ENCODE measurements at regions not wholly inside any gene's neighbourhood (a gene's known extent, or its start where the extent isn't known, plus 50 kb on each side); places are given as distances from the start of the nearest gene placed in this dataset.

- Histone ChIP-seq H3K9me3 (ENCODE audit: low read depth) (no peaks in the 10 kb centered on the region), H3K36me3 (ENCODE audit: low read depth) (no peaks in the 10 kb centered on the region), H2AFZ (no peak overlapping the region), H3K79me2 (ENCODE audit: insufficient read depth) (no peaks in the 10 kb centered on the region), H3K9me2 (ENCODE audit: insufficient read depth) (no peaks in the 10 kb centered on the region), H4K20me1 (ENCODE audit: insufficient read depth) (no peaks in the 10 kb centered on the region), H3K4me3 (no peak overlapping the region), H3F3A (ENCODE audit: insufficient read depth) (no peaks in the 10 kb centered on the region), H3K27ac (no peak overlapping the region), H3K4me1 (ENCODE audit: insufficient read depth) (peaks cover 6% of the 10 kb centered on the region; the same call in 1 of the 2 replicates), H3K27me3 (replicated peaks; ENCODE audit: insufficient read depth) (0 out of 2 replicates have a peak, but pooled peaks cover 5% of the 10 kb centered on the region), H3K4me2 (ENCODE audit: unreplicated experiment) (no peak overlapping the region), H3K9ac (no peak overlapping the region)
- in situ Hi-C loops (cut with MboI) = no loop called here
- TF ChIP-seq EZH2 (IDR thresholded peaks at IDR 0.05; ENCODE audit: insufficient read depth, poor library complexity, severe bottlenecking) (no peak), EZH2phosphoT487 (IDR thresholded peaks at IDR 0.05; ENCODE audit: insufficient read depth, low read depth) (no peak)
- WGBS, 2 experiments (ENCODE audit: low coverage in 1 of 2, low lambda C conversion rate in 2 of 2, missing lambda C conversion rate in 2 of 2) = 40 to 71% methylated on average over 1 of the region's 1 CpG
- peak; percentile 12 for DNase-seq
Measured at GRCh38 chr11:11035331-11035730, 177.5 kb upstream of the ZBED5 start.

- Histone ChIP-seq H4K20me1 (ENCODE audit: insufficient read depth) (no peaks in the 10 kb centered on the region), H3K4me2 (ENCODE audit: unreplicated experiment) (no peak overlapping the region), H3K79me2 (ENCODE audit: insufficient read depth) (no peaks in the 10 kb centered on the region), H3K4me3 (no peak overlapping the region), H3K27me3 (replicated peaks; ENCODE audit: insufficient read depth) (0 out of 2 replicates have a peak, but pooled peaks cover 5% of the 10 kb centered on the region), H3K9me2 (ENCODE audit: insufficient read depth) (no peaks in the 10 kb centered on the region), H2AFZ (no peak overlapping the region), H3K9ac (no peak overlapping the region), H3K9me3 (ENCODE audit: low read depth) (no peaks in the 10 kb centered on the region), H3K27ac (no peak overlapping the region), H3K4me1 (ENCODE audit: insufficient read depth) (peaks cover 4% of the 10 kb centered on the region; the same call in 1 of the 2 replicates), H3K36me3 (ENCODE audit: low read depth) (no peaks in the 10 kb centered on the region), H3F3A (ENCODE audit: insufficient read depth) (no peaks in the 10 kb centered on the region)
- WGBS, 2 experiments (ENCODE audit: low coverage in 1 of 2, low lambda C conversion rate in 2 of 2, missing lambda C conversion rate in 2 of 2) = 72 to 78% methylated on average over 5 of the region's 5 CpGs
- in situ Hi-C loops (cut with MboI) = no loop called here
- no peak for DNase-seq
- no peak for TF ChIP-seq EZH2 (IDR thresholded peaks at IDR 0.05; ENCODE audit: insufficient read depth, poor library complexity, severe bottlenecking)
- TF ChIP-seq EZH2phosphoT487 (IDR thresholded peaks at IDR 0.05; ENCODE audit: insufficient read depth, low read depth) = no peak
Measured at GRCh38 chr11:11034476-11034875, 176.6 kb upstream of the ZBED5 start.

DNA sequence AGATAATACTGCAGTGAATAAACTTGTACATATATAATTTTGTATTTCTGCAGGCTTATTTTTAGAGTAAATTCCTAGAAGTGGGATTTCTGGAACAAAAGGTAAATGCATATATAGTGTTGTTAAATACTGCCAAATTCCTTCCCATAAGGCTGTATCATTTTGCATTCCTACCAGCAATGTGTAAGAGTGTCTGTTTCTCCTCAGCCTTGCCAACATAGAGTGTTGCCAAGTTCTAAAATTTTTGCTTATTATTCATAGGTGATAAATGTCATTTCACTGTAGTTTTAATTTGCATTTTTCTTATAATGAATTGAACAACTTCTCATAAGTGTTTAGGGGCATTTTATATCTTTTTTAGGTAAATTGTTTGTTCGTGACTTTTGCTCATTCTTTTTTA lies 174.2 kb upstream of the ZBED5 start:
- WGBS, 2 experiments (ENCODE audit: low coverage in 1 of 2, low lambda C conversion rate in 2 of 2, missing lambda C conversion rate in 2 of 2) = 69 to 80% methylated on average over 1 of the region's 1 CpG
- Histone ChIP-seq H3K4me3 (no peak overlapping the region), H3K27me3 (replicated peaks; ENCODE audit: insufficient read depth) (no peaks in the 10 kb centered on the region), H3K9me3 (ENCODE audit: low read depth) (no peaks in the 10 kb centered on the region), H3K27ac (no peak overlapping the region), H3K9ac (no peak overlapping the region), H3K79me2 (ENCODE audit: insufficient read depth) (no peaks in the 10 kb centered on the region), H2AFZ (no peak overlapping the region), H3K9me2 (ENCODE audit: insufficient read depth) (no peaks in the 10 kb centered on the region), H3K4me1 (ENCODE audit: insufficient read depth) (peaks cover 11% of the 10 kb centered on the region), H3F3A (ENCODE audit: insufficient read depth) (peaks cover 16% of the 10 kb centered on the region), H3K36me3 (ENCODE audit: low read depth) (no peaks in the 10 kb centered on the region), H3K4me2 (ENCODE audit: unreplicated experiment) (no peak overlapping the region), H4K20me1 (ENCODE audit: insufficient read depth) (no peaks in the 10 kb centered on the region)
- in situ Hi-C loops (cut with MboI) = no loop called here
- peak; percentile 47 for DNase-seq
- TF ChIP-seq EZH2 (IDR thresholded peaks at IDR 0.05; ENCODE audit: insufficient read depth, poor library complexity, severe bottlenecking) = no peak
- no peak for TF ChIP-seq EZH2phosphoT487 (IDR thresholded peaks at IDR 0.05; ENCODE audit: insufficient read depth, low read depth)

DNA sequence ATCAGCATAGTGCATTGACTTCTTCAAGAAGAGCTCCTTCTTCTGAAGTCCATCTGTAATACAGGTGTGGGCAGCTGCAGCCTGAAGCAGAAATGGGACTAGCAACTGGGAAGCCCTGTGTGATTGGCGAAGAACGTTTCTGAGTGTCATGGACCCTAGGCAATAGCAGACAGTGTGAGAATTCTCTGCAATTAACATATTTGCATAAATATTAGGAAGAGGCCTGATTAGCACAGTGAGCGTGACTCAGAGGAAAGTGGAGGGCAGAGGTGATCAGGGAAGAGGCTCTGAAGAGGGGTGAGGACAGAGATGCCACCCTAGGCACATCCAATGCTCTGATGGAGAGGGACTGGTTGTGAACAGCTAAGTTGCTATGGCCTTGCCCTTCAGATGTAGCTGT lies 171.2 kb upstream of the ZBED5 start:
- Histone ChIP-seq H3K79me2 (ENCODE audit: insufficient read depth) (no peaks in the 10 kb centered on the region), H3K4me3 (no peak overlapping the region), H3K9me2 (ENCODE audit: insufficient read depth) (no peaks in the 10 kb centered on the region), H3K9me3 (ENCODE audit: low read depth) (no peaks in the 10 kb centered on the region), H3K36me3 (ENCODE audit: low read depth) (no peaks in the 10 kb centered on the region), H3K27ac (no peak overlapping the region), H3K9ac (no peak overlapping the region), H2AFZ (no peak overlapping the region), H3K4me2 (ENCODE audit: unreplicated experiment) (no peak overlapping the region), H3K27me3 (replicated peaks; ENCODE audit: insufficient read depth) (no peaks in the 10 kb centered on the region), H3F3A (ENCODE audit: insufficient read depth) (peaks cover 23% of the 10 kb centered on the region), H3K4me1 (ENCODE audit: insufficient read depth) (peaks cover 22% of the 10 kb centered on the region), H4K20me1 (ENCODE audit: insufficient read depth) (no peaks in the 10 kb centered on the region)
- TF ChIP-seq EZH2phosphoT487 (IDR thresholded peaks at IDR 0.05; ENCODE audit: insufficient read depth, low read depth) (no peak), EZH2 (IDR thresholded peaks at IDR 0.05; ENCODE audit: insufficient read depth, poor library complexity, severe bottlenecking) (no peak)
- in situ Hi-C loops (cut with MboI) = no loop called here
- WGBS, 2 experiments (ENCODE audit: low coverage in 1 of 2, low lambda C conversion rate in 2 of 2, missing lambda C conversion rate in 2 of 2) = 86 to 91% methylated on average over 3 of the region's 3 CpGs
- DNase-seq = no peak

Measured in GM23248 (cell line).